ENCODE measurements at regions not wholly inside any gene's neighbourhood (a gene's known extent, or its start where the extent isn't known, plus 50 kb on each side); places are given as distances from the start of the nearest gene placed in this dataset.

- TF ChIP-seq CTCF (IDR thresholded peaks at IDR 0.05; ENCODE audit: low read depth, low read length, poor library complexity, severe bottlenecking), result no peak
- no peak for TF ChIP-seq EZH2phosphoT487 (IDR thresholded peaks at IDR 0.05; ENCODE audit: borderline replicate concordance, low read length)
These were observed 62.7 kb upstream of the TAF1B start for GRCh38 chr2:9780368-9781130.

Measured in DOHH2 (cell line).